Activated CD8-positive, alpha-beta memory T cell treated with anti-CD3 and anti-CD28 coated beads, Interleukin-2, amount 50 U/mL, for 48 hours (primary cell): ENCODE measurements at regions not wholly inside any gene's neighbourhood (a gene's known extent, or its start where the extent isn't known, plus 50 kb on each side); places are given as distances from the start of the nearest gene placed in this dataset.

Experiments
- DNase-seq: peaks from one replicate; pipeline ENCODE4 v3.0.0-alpha.2; 2020

GRCh38 chr21:32216293-32216692 is 62.6 kb downstream of the MIS18A start:
- no peak for DNase-seq

GRCh38 chr21:32215306-32215685 is 63.6 kb downstream of the MIS18A start:
- DNase-seq, result no peak

GRCh38 chr21:32214654-32215305 is 64.1 kb downstream of the MIS18A start:
- DNase-seq, result no peak

GRCh38 chr21:32212116-32212515 is 66.7 kb downstream of the MIS18A start:
- DNase-seq, result no peak

- DNase-seq, result no peak
Measured at GRCh38 chr21:32211306-32211705, 67.5 kb downstream of the MIS18A start.

- DNase-seq, result no peak
Measured at GRCh38 chr21:32209580-32209979, 69.3 kb downstream of the MIS18A start.

GRCh38 chr21:32207406-32207716 is 71.5 kb downstream of the MIS18A start:
- DNase-seq, result no peak

GRCh38 chr21:32206631-32207405 is 72.0 kb downstream of the MIS18A start:
- DNase-seq, result no peak

- DNase-seq, result no peak
Measured at GRCh38 chr21:32203877-32204480, 74.9 kb downstream of the MIS18A start.

- DNase-seq, result no peak
Measured at GRCh38 chr21:32200029-32200428, 78.8 kb downstream of the MIS18A start.

- DNase-seq, result no peak
Measured at GRCh38 chr21:32198384-32198783, 80.5 kb downstream of the MIS18A start.

GRCh38 chr21:32197896-32198295 is 81.0 kb downstream of the MIS18A start:
- DNase-seq, result no peak

- no peak for DNase-seq
Measured at GRCh38 chr21:32196001-32196400, 82.8 kb downstream of the MIS18A start.

- DNase-seq, result no peak
Measured at GRCh38 chr21:32193098-32193465, 85.8 kb downstream of the MIS18A start.

GRCh38 chr21:32192291-32193097 is 86.4 kb downstream of the MIS18A start:
- no peak for DNase-seq

- DNase-seq, result no peak
Measured at GRCh38 chr21:32190493-32191144, 88.2 kb downstream of the MIS18A start.

- DNase-seq, result no peak
Measured at GRCh38 chr21:32189688-32190483, 89.0 kb downstream of the MIS18A start.

GRCh38 chr21:32186804-32187203 is 92.0 kb downstream of the MIS18A start:
- DNase-seq, result no peak

- DNase-seq, result no peak
Measured at GRCh38 chr21:32185726-32186125, 93.1 kb downstream of the MIS18A start.

GRCh38 chr21:32185103-32185502 is 93.7 kb downstream of the MIS18A start:
- DNase-seq, result no peak

- no peak for DNase-seq
Measured at GRCh38 chr21:32184485-32184884, 94.4 kb downstream of the MIS18A start.

GRCh38 chr21:32184065-32184464 is 94.8 kb downstream of the MIS18A start:
- no peak for DNase-seq
